Kidney capillary endothelial cell (primary cell): ENCODE measurements at regions not wholly inside any gene's neighbourhood (a gene's known extent, or its start where the extent isn't known, plus 50 kb on each side); places are given as distances from the start of the nearest gene placed in this dataset.
"Not testable (repeated sequence)": the region's sequence is repeated elsewhere in the genome, so short reads cannot be mapped to it uniquely, and the experiment has no call there.

ENCODE experiments used
- DNase-seq: peaks from one replicate; pipeline ENCODE4 v3.0.0-alpha.2; 2018; ENCODE audit warnings: low spot score

GRCh38 chr4:187491959-187492358, 503.6 kb upstream of the ZFP42 start:
- DNase-seq: no peak

GRCh38 chr4:187493661-187494060, 501.9 kb upstream of the ZFP42 start:
- no peak for DNase-seq

- no peak for DNase-seq
Observed at GRCh38 chr4:187499956-187500355, 495.6 kb upstream of the ZFP42 start.

GRCh38 chr4:187500796-187501195, 494.8 kb upstream of the ZFP42 start:
- DNase-seq: no peak

GRCh38 chr4:187501731-187502130, 493.8 kb upstream of the ZFP42 start:
- no peak for DNase-seq

GRCh38 chr4:187504974-187505797, 490.4 kb upstream of the ZFP42 start:
- DNase-seq: no peak

- not testable (repeated sequence) for DNase-seq
Observed at GRCh38 chr4:187505798-187506141, 489.8 kb upstream of the ZFP42 start.

- no peak for DNase-seq
Observed at GRCh38 chr4:187516224-187516623, 479.3 kb upstream of the ZFP42 start.

- DNase-seq: no peak
Observed at GRCh38 chr4:187541666-187542065, 453.9 kb upstream of the ZFP42 start.

GRCh38 chr4:187544461-187545053, 451.0 kb upstream of the ZFP42 start:
- no peak for DNase-seq

GRCh38 chr4:187547316-187547715, 448.3 kb upstream of the ZFP42 start:
- DNase-seq: no peak

- no peak for DNase-seq
Observed at GRCh38 chr4:187550256-187550950, 445.2 kb upstream of the ZFP42 start.

GRCh38 chr4:187552781-187553180, 442.8 kb upstream of the ZFP42 start:
- DNase-seq: no peak

- no peak for DNase-seq
Observed at GRCh38 chr4:187555174-187555573, 440.4 kb upstream of the ZFP42 start.

GRCh38 chr4:187558391-187558790, 437.2 kb upstream of the ZFP42 start:
- no peak for DNase-seq

GRCh38 chr4:187562345-187562744, 433.2 kb upstream of the ZFP42 start:
- DNase-seq: no peak

- no peak for DNase-seq
Observed at GRCh38 chr4:187565416-187565815, 430.2 kb upstream of the ZFP42 start.

GRCh38 chr4:187569871-187570270, 425.7 kb upstream of the ZFP42 start:
- no peak for DNase-seq

- no peak for DNase-seq
Observed at GRCh38 chr4:187575706-187576105, 419.9 kb upstream of the ZFP42 start.

- DNase-seq: no peak
Observed at GRCh38 chr4:187576751-187577150, 418.8 kb upstream of the ZFP42 start.

- no peak for DNase-seq
Observed at GRCh38 chr4:187577941-187578480, 417.6 kb upstream of the ZFP42 start.

GRCh38 chr4:187586892-187587291, 408.7 kb upstream of the ZFP42 start:
- DNase-seq: no peak

- no peak for DNase-seq
Observed at GRCh38 chr4:187598196-187598595, 397.4 kb upstream of the ZFP42 start.
